Right ventricle myocardium inferior (tissue), 1 donor: ENCODE measurements at regions not wholly inside any gene's neighbourhood (a gene's known extent, or its start where the extent isn't known, plus 50 kb on each side); places are given as distances from the start of the nearest gene placed in this dataset.
A peak's percentile ranks its signal among the peaks of the same experiment; 100 is the strongest.

ENCODE experiments used
- ATAC-seq: fragments of 200-7000 bp; cut with Tn5 transposase; one replicate; pipeline ENCODE4 v1.9.1; 2020; ENCODE audit warnings: mild to moderate bottlenecking, moderate library complexity
- DNase-seq: peaks from one replicate; pipeline ENCODE4 v3.0.0; 2021; ENCODE audit errors: missing footprints
- intact Hi-C: fragments of 100-400 bp; cut with DNase I; formaldehyde crosslinking; loops from one replicate; pipeline ENCODE4 v1.11.0; 2022
- donor health status: DM: no; HTN: yes; CAD: no; lungs with severe emphysema.

DNA sequence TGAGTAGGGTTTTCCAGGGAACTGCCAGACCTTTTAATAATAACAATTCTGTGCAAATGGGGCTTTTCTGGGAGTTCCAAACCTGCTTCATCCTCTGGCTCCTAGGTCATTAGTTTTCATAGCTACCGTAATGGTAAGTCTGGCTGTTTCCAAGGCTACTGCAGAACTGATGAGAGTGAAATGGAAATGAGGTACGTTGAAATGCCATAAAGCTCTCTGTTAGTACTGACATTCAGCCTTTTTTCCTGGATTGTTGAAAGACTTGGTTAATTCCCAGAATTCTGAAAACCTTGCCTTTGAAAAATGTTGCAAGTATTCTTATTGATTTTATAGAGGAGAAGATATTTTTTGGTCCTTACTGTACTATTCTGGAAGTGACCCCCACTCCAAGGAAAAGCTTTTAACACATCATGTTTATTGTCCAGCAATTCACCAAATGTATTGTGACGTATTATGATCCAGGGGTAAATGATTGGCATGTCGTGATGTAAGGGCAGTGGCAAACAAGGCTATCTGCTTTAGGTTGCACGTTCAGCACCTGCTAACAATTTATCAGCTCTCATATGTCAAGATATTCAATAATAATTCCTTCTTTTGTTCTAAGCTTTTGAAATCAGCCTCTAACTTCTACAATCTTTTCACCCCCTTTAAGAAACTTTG is 767.0 kb upstream of the RAB6C start:
- no peak for DNase-seq
- intact Hi-C loops: no loop called here
- no peak for ATAC-seq

DNA sequence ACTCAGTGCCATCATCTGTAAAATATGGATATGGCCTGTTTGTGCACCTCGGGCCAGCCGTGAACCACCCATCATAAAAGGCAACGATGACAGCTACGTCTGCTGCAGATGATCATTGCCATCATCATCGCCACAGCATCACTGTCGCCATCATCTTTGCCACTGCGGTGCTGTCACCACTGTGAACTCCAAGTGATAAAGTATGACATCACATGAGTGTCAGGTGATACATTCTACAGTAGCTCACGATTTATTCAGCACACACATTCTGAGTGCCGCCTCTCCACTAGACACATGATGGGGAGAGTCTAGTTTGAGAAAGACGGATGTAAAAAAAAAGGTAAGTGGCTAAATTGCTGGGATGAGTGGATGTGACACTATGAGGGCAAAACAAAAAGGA is 755.4 kb upstream of the RAB6C start:
- DNase-seq (no peak), ATAC-seq (no peak)
- intact Hi-C loops: no loop called here

DNA sequence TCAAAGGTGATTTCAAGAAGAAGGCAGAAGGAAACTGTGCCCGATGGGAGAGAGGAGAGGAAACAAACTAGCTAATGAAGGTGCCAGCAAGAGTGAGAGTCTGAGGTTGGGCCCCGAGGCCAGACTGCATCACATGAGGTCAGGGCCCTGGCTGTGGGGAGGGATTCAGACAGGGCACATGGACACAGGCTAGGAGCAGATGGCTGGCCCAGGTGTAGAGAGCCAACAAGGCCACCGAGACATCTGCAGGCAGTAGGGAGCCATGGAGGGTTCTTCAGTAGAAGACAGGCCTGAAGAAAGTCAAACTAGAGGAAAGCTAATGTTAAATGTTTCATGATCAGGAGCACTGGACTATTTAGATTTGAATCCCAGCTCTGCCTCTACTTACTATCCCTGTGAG is 755.0 kb upstream of the RAB6C start:
- ATAC-seq (no peak), DNase-seq (no peak)
- intact Hi-C loops: no loop called here

DNA sequence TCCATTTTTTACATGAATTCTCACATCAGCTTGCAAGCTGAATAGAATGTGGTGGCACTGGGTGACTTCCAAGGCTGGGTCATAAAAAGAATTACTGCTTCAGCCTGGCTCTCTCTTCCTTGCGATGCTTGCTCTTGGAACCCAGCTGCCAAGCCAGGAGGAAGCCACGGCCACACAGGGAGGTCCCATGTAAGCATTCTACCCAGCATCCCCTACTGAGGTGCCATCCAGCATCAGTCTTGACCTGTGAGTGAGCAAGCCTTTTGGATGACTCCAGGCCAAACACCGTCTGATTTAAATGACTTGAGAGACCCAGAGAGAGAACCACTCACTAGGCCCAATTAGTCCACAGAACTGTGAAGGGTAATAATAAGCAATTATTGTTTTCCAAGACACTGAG is 750.3 kb upstream of the RAB6C start:
- no peak for ATAC-seq
- intact Hi-C loops: no loop called here
- no peak for DNase-seq

DNA sequence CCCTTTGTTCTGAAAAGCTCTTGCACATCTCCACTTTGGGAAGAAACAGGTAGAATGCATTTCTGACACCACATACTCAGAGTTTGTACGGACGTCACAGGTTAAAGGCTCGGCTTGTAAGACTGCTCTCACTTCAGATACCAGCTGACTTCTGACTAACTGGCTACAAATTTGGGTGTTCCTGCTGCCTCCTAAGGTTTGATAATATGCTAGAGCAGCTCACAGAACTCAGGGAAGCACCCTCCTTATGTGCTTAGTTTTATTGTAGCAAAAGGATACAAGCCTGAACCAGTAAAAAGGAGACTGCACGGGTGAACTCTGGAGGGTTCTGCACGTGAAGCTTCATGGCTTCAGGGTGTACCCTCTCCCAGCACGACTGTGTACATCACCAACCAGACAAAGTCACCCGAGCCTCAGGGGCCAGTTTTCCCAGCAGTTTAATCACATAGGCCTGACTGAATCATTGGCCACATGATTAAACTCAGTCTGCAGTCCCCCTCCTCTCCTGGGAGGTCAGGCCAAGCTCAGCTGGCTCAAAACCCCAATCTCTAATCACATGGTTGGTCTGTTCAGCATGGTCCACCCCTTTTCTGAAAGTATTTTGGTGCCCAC is 749.5 kb upstream of the RAB6C start:
- intact Hi-C loops: no loop called here
- DNase-seq (no peak), ATAC-seq (no peak)

DNA sequence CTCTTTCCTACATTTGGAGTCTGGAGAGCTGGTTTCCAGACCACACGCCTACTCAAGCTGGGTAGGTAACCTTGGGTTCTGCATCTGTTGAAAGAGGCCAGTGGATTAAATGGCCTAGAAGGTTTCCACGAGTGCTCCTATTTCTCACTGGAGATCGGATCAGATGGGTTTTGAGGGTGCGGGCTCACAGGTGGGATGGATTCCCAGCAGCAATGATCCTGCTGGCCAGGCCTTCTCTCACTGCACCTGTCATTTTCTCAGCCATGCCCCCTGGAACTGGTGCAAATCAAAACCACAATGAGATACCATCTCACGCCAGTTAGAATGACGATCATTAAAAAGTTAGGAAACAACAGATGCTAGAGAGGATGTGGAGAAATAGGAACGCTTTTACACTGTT is 747.5 kb upstream of the RAB6C start:
- no peak for ATAC-seq
- no peak for DNase-seq
- intact Hi-C loops: no loop called here

DNA sequence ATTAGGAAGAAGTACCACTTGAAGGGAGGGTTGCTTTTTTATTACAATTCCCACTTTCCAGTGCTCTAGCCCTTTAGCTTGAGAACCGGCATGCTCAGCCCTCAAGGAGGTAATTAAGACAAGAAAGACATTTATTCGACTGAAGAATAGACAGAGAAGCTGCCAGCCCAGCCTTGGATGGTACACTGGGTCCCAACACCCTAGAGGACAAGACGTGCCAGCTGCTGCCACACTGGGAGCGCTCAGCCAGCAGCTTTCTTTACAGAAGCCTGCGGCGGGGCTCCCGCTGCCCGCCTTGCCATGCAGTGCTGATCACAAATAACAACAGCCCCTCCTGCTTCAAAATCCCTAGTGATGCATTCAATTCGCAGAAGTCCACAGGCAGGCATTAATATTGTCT is 746.3 kb upstream of the RAB6C start:
- ATAC-seq: no peak
- DNase-seq: no peak
- intact Hi-C loops: no loop called here

DNA sequence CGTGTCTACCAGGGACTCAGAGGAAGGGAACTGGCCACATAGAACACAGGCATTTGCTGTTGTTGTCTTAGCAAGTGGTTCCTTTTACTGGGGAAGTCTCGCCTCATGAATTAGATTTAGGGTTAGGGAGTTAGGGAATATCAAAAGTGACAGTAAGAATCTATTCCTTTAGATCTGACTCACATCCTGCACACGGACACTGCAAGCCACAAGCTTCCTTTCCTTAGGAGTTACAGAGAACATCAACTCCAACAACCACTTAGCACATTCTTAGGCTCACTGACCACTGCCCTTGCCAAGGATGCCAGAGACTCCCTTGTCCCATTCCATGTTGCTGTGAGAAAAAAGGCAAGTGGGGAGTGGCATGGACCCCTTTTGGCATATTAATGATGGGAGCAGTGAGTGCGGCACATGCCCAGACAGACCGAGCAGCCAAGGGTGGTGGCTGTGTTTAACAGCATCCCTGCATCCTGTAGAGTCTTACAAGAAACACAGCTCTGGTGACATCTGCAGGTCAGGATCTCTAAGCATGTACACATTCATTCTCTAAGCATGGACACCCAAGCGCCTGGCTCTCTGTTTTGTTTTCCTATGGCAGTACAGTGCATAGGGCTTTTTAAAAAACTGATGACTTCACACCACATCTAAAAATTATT is 745.6 kb upstream of the RAB6C start:
- ATAC-seq: peak; percentile 73
- intact Hi-C loops: no loop called here
- no peak for DNase-seq

DNA sequence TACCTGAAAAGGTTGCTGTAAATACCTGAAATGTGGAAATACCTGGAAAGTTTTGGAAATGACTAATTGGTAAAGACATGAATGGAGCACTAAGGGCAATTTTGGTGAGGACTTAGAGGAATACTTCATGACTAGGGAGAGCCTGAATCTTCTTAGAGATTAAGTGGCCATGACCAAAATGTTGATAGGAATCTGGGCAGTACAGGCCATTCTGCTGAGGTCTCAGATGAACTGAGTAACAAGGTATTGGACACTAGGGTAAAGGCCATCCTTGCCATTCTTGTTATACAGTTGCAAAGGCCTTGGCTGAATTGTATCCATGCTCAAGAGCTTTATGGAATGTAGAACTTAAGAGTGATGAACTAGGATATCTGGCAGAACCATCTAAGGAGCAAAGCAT is 742.9 kb upstream of the RAB6C start:
- no peak for ATAC-seq
- no peak for DNase-seq
- intact Hi-C loops: no loop called here

DNA sequence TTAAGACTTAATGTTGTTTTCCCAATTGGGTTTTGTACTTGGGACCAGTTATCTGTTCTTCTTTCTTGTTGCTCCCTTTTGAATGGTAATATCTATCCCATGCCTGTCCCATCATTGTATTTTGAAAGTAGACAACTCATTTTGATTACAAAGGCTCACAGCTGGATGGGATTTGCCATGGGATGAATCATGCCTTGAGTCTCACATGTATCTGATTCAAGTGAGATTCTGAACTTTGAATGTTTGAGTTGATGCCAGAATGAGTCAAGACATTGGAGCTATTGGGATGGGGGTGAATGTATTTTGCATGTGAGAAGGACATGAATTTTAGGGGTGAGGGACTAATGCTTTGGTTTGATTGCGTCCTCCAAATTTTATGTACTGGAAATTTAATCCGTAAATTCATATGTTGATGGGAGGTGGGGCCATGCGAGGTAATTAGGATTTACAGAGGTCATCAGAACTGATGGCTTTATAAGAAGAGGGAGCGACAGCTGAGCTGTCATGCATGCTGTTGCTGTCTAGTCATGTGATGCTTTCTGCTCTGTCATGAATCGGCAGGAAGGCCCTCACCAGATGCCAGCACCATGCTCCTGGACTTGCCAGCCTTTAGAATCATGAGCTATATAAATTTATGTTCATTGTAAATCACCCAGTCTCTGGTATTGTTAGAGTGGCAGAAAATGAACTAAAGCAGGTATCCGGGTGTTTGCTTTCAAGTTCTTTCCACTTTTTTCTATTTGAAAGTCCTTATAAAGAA is 741.3 kb upstream of the RAB6C start:
- ATAC-seq (no peak), DNase-seq (no peak)
- intact Hi-C loops: no loop called here

DNA sequence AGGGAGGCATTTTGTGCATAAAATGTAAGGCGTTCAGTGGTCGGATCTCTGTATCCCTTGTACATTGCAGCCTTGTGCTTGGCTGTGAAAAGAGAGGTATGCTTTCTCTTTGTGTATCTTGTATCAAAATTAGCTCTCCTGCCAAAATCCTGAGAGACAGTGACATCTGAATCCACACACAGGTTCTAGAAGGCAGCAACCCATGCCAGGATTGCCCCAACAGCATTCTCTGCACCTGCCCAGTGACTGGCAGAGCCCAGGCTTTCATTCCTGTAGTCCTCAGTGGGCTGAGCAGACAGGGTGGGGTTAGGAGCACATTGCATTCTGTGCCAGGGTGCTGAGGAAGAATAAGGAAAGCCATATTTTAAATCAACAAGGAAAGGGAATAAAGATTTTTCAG is 740.3 kb upstream of the RAB6C start:
- intact Hi-C loops: no loop called here
- ATAC-seq (no peak), DNase-seq (no peak)

DNA sequence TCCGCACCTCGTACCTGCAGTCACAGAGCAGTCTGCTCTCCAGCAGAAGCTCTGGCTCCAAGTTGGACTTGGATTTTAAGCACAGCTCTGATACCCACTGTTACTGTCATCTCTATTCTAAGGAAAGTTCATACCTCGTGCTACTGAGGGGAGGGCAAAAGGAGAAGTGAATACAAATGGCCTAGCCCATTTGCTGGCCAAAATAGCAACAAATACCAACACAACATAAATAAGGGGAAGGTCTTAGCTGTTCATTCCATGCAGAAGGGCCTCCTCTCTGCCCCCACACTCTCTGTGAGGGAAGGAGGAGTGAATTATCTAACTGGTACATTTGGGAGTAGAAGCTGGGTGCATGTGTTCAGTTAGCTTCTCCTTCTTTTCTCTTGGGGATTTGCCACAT is 739.4 kb upstream of the RAB6C start:
- intact Hi-C loops: no loop called here
- DNase-seq (no peak), ATAC-seq (no peak)

DNA sequence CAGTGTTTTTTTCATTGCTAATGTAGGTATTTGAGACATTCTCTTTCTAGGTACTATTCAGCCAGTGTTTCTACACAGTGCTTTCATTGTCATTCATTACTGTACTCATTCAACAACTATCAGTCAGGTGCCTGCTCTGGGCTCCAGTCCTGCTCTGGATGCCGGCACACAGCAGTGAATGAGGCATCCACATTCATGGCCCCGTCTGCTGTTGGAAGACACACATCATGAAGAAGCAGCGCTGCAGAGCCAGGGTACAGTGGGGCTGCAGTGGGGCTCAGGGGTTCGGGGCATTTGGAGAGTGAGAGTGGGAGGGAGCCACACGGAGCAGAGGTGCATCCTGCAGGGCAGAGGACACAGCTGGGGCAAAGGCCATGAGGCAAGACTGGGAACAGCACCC is 737.2 kb upstream of the RAB6C start:
- intact Hi-C loops: no loop called here
- DNase-seq (no peak), ATAC-seq (no peak)

DNA sequence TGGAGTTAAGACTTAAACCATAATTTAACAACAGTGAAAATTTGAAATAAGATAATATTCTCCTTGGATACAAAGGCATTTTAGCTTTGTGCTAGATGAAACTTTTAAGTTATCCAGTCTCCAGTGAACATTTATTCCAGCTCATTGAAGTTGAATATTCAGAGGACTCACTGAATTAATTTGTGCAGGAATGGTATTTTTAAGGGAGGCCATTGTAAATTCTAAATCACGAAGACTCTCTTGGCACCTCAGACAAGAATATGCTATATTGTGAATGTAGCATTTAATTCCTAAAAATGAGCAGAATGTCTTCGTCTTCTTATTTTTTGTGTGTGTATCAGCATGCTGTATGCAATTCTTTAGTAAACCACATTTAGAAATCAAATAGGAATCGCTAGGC is 731.7 kb upstream of the RAB6C start:
- intact Hi-C loops: no loop called here
- DNase-seq: no peak
- ATAC-seq: no peak

DNA sequence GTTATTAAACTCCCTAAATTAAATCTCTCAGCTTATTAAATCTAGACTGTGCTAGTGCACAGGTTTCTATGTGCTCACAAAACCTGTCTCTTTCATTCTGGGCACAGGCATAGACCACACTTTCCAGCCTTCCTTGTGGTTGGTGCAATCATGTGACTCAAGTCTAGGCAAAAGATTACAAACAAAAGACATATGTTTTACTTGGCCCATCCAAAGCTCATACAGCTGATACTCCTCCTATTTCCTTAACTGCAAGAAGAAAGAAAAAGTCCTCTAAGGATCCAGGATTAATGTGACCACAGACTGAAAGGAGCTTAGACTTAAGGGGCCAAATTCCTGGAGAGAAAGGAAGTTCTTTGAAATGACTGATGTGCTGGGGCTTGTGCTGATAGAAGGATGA is 731.3 kb upstream of the RAB6C start:
- intact Hi-C loops: no loop called here
- no peak for ATAC-seq
- no peak for DNase-seq

DNA sequence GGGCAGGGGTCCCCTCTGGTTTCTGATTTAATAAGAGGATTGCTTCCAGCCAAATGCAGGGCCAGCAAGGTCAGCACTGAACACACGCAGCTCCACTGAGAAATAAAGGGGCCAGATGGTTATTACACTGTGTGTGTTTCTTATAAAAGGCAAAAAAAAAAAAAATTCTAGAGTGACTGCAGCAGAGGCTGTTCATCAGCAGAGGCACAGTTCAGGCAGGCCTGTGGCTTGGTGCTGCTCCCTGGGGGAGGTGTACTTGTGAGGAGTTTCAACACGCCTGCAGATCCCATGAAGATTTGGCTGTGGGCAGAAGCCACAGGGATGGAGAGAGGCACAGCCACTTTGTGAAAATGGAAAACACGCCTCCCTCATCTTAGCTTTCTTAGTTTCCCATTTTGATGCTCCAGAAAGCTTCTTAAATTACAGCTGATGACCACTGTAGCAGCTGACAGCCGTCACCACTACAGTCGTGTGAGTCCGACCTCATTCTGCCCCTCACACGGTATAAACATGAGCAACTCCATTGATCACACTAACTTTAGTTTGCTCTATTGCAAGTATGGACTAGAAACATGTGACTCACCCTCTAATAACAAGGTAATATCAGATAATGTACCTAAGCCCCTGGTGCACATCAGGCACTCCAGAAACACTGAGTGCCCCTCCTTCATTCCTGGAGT is 726.5 kb upstream of the RAB6C start:
- no peak for ATAC-seq
- intact Hi-C loops: loop anchor here (5.0 kb wide), 1 partner anchor 516 kb away; no protein-coding TSS in a partner anchor
- no peak for DNase-seq

DNA sequence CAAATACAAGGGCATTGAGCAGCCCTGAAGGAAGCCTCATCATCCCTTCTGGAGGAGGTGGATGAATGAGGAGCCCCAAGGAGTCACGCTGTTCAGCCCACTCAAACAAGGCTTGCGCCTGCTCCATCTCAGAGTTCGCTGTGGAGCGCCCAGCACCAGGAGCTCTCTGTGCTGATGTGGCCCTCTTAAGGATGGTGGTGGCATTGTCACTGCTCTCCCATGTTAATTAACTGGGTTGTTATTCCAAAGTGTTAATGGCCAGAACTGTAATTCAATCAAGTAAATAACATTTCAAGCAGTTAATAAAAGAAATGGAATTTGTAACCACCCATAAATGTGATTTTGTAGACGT is 726.0 kb upstream of the RAB6C start:
- intact Hi-C loops: loop anchor here (5.0 kb wide), 1 partner anchor 516 kb away; no protein-coding TSS in a partner anchor
- DNase-seq (no peak), ATAC-seq (peak; percentile 49)

DNA sequence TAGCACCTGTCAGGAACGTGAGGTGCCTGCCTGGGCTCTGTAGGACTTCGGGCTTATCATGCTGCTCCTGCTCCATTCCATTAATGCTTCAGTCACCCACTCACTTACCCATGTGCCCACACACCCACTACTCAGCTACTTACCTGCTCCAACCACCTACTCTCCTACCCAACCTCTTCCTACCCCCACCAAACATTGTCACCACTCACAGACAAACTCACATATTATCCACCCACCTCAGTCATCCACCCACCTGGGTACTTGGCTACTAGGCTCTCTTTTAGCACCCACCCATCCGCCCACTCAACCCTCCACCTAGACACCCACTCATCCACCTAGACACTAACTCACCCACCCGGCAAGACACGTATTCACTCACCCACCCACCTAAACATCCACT is 724.7 kb upstream of the RAB6C start:
- DNase-seq: no peak
- no peak for ATAC-seq
- intact Hi-C loops: loop anchor here (5.0 kb wide), 1 partner anchor 517 kb away; no protein-coding TSS in a partner anchor

DNA sequence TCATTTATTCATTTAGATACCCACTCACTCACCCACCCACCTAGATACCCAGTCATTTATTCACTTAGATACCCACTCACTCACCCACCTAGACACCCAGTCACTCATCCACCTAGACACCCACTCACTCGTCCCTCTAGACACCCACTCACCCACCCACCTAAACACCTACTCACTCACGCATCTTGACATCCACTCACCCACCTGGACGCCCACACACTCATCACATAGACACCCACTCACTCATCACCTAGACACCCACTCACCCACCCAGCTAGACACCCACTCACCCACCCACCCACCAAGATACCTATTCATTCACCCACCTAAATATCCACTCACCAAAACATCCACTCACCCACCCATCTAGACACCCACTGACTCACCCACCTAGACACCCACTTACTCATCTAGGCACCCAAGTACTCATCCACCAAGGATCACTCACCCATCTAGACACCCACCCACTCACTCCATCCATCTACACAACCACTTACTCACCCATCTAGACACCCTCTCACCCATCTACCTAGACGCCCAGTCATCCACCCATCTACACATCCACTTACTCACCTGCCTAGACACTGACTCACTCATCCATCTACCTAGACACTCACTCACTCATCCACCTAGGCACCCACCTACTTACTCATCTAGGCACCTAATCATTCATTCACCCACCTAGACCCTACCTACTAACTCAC is 723.7 kb upstream of the RAB6C start:
- DNase-seq (no peak), ATAC-seq (no peak)
- intact Hi-C loops: no loop called here
